ENCODE measurements at regions not wholly inside any gene's neighbourhood (a gene's known extent, or its start where the extent isn't known, plus 50 kb on each side); places are given as distances from the start of the nearest gene placed in this dataset.

- Histone ChIP-seq H3K36me3 (ENCODE audit: control insufficient read depth in 1 of 2, insufficient read depth in 2 of 2, low read length in 2 of 2) (no peaks in the 10 kb centered on the region), H3K79me2 (ENCODE audit: control insufficient read depth, insufficient read depth, low read length, poor library complexity) (no peaks in the 10 kb centered on the region), H3K4me2 (ENCODE audit: low read length) (no peak overlapping the region), H2AK5ac (ENCODE audit: low read length) (no peak overlapping the region), H2BK5ac (ENCODE audit: low read depth, low read length, poor library complexity) (no peak overlapping the region), H3K4ac (ENCODE audit: low read depth, low read length) (no peak overlapping the region), H4K8ac (ENCODE audit: low read depth, low read length) (no peak overlapping the region), H2BK120ac (ENCODE audit: insufficient read depth, low read length, poor library complexity) (no peak overlapping the region), H3K27me3 (ENCODE audit: insufficient read depth, low read length) (no peaks in the 10 kb centered on the region), H3K23ac (ENCODE audit: low read length) (no peak overlapping the region), H3K79me1 (ENCODE audit: low read length) (no peaks in the 10 kb centered on the region), H3K4me1 (ENCODE audit: control insufficient read depth in 1 of 2, insufficient read depth in 2 of 2, low read length in 2 of 2) (peaks cover 3% of the 10 kb centered on the region in 2 experiments), H3K18ac (ENCODE audit: low read length) (no peak overlapping the region), H4K12ac (ENCODE audit: low read depth, low read length) (no peak overlapping the region), H4K91ac (ENCODE audit: low read depth, low read length) (no peak overlapping the region), H3K9me3 (ENCODE audit: insufficient read depth, low read depth, low read length) (no peaks in the 10 kb centered on the region), H2AFZ (ENCODE audit: insufficient read depth, low read length, poor library complexity) (no peak overlapping the region), H3K27ac (ENCODE audit: low read depth, low read length) (no peak overlapping the region), H3K9ac (ENCODE audit: low read length) (no peak overlapping the region), H3K14ac (ENCODE audit: low read length) (no peak overlapping the region), H2BK12ac (ENCODE audit: low read length) (no peak overlapping the region), H3K4me3 (ENCODE audit: low read depth, low read length) (no peak overlapping the region)
- DNase-seq: no peak
- WGBS (ENCODE audit: extremely low coverage, insufficient coverage, insufficient read length): no CpG with 5 or more reads among the region's 6 CpGs
Observed at GRCh38 chr13:58843071-58843470, 1211.5 kb downstream of the PCDH17 start.

DNA sequence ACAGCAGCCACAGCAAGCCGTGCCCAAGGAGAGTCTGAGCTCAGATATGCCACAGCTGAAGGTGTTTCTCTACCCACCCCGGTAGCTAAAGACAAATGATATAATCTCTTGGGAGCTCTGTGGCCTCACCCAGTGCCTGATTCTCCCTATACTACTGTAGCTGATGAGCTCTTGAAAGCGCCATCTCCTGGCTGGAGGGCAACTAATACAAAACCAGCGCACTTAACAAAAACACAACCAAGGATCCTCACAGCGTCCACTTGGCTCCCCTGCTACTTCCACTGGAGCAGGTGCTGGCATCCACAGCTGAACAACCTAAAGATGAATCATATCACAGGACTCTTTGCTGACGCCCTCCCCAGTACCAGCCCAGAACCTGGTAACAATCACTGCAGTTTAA lies 1212.0 kb downstream of the PCDH17 start:
- H2AK5ac ChIP-seq (ENCODE audit: low read length): no peak overlapping the region
- H3K27ac ChIP-seq (ENCODE audit: low read depth, low read length): no peak overlapping the region
- H4K8ac ChIP-seq (ENCODE audit: low read depth, low read length): no peak overlapping the region
- DNase-seq: no peak
- H2AFZ ChIP-seq (ENCODE audit: insufficient read depth, low read length, poor library complexity): no peak overlapping the region
- H3K27me3 ChIP-seq (ENCODE audit: insufficient read depth, low read length): no peaks in the 10 kb centered on the region
- no peak overlapping the region for H3K14ac ChIP-seq (ENCODE audit: low read length)
- H3K18ac ChIP-seq (ENCODE audit: low read length): no peak overlapping the region
- H3K9me3 ChIP-seq (ENCODE audit: insufficient read depth, low read depth, low read length): no peaks in the 10 kb centered on the region
- H3K36me3 ChIP-seq (ENCODE audit: control insufficient read depth in 1 of 2, insufficient read depth in 2 of 2, low read length in 2 of 2): no peaks in the 10 kb centered on the region
- H3K4ac ChIP-seq (ENCODE audit: low read depth, low read length): no peak overlapping the region
- no peak overlapping the region for H2BK5ac ChIP-seq (ENCODE audit: low read depth, low read length, poor library complexity)
- no peak overlapping the region for H3K4me3 ChIP-seq (ENCODE audit: low read depth, low read length)
- H2BK12ac ChIP-seq (ENCODE audit: low read length): no peak overlapping the region
- H2BK120ac ChIP-seq (ENCODE audit: insufficient read depth, low read length, poor library complexity): no peak overlapping the region
- WGBS (ENCODE audit: extremely low coverage, insufficient coverage, insufficient read length): no CpG with 5 or more reads among the region's 6 CpGs
- no peaks in the 10 kb centered on the region for H3K79me1 ChIP-seq (ENCODE audit: low read length)
- peaks cover 3% of the 10 kb centered on the region in 2 experiments for H3K4me1 ChIP-seq (ENCODE audit: control insufficient read depth in 1 of 2, insufficient read depth in 2 of 2, low read length in 2 of 2)
- H4K12ac ChIP-seq (ENCODE audit: low read depth, low read length): no peak overlapping the region
- no peak overlapping the region for H3K9ac ChIP-seq (ENCODE audit: low read length)
- H4K91ac ChIP-seq (ENCODE audit: low read depth, low read length): no peak overlapping the region
- H3K23ac ChIP-seq (ENCODE audit: low read length): no peak overlapping the region
- no peak overlapping the region for H3K4me2 ChIP-seq (ENCODE audit: low read length)
- no peaks in the 10 kb centered on the region for H3K79me2 ChIP-seq (ENCODE audit: control insufficient read depth, insufficient read depth, low read length, poor library complexity)

DNA sequence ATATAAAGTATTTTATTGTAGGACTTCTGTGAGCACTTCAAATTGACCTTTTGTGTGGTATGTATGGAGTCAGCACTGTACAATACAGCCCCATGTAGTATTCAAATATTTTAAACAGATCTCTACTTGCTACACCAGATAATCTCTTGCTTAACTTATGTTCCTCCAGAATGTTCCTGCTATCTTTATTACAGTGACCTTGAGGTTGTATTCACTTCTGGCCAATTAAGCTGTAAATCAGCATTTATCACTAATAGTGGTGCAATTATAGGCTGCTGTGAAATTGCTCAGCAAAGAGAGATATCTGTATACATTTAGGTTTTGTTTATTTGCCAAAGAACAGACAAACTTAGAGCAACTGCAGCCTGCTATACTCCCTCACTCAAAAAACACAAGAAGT lies 1218.6 kb downstream of the PCDH17 start:
- Histone ChIP-seq H3K4ac (ENCODE audit: low read depth, low read length) (no peak overlapping the region), H3K14ac (ENCODE audit: low read length) (no peak overlapping the region), H3K18ac (ENCODE audit: low read length) (no peak overlapping the region), H3K9me3 (ENCODE audit: insufficient read depth, low read depth, low read length) (no peaks in the 10 kb centered on the region), H3K23ac (ENCODE audit: low read length) (no peak overlapping the region), H3K4me3 (ENCODE audit: low read depth, low read length) (no peak overlapping the region), H2BK12ac (ENCODE audit: low read length) (no peak overlapping the region), H2AFZ (ENCODE audit: insufficient read depth, low read length, poor library complexity) (no peak overlapping the region), H3K4me1 (ENCODE audit: control insufficient read depth in 1 of 2, insufficient read depth in 2 of 2, low read length in 2 of 2) (no peaks in the 10 kb centered on the region), H4K91ac (ENCODE audit: low read depth, low read length) (no peak overlapping the region), H2AK5ac (ENCODE audit: low read length) (no peak overlapping the region), H3K4me2 (ENCODE audit: low read length) (no peak overlapping the region), H3K9ac (ENCODE audit: low read length) (no peak overlapping the region), H3K79me2 (ENCODE audit: control insufficient read depth, insufficient read depth, low read length, poor library complexity) (no peaks in the 10 kb centered on the region), H3K79me1 (ENCODE audit: low read length) (no peaks in the 10 kb centered on the region), H2BK5ac (ENCODE audit: low read depth, low read length, poor library complexity) (no peak overlapping the region), H4K8ac (ENCODE audit: low read depth, low read length) (no peak overlapping the region), H4K12ac (ENCODE audit: low read depth, low read length) (no peak overlapping the region), H2BK120ac (ENCODE audit: insufficient read depth, low read length, poor library complexity) (no peak overlapping the region), H3K27me3 (ENCODE audit: insufficient read depth, low read length) (no peaks in the 10 kb centered on the region), H3K27ac (ENCODE audit: low read depth, low read length) (no peak overlapping the region), H3K36me3 (ENCODE audit: control insufficient read depth in 1 of 2, insufficient read depth in 2 of 2, low read length in 2 of 2) (no peaks in the 10 kb centered on the region)
- no peak for DNase-seq

DNA sequence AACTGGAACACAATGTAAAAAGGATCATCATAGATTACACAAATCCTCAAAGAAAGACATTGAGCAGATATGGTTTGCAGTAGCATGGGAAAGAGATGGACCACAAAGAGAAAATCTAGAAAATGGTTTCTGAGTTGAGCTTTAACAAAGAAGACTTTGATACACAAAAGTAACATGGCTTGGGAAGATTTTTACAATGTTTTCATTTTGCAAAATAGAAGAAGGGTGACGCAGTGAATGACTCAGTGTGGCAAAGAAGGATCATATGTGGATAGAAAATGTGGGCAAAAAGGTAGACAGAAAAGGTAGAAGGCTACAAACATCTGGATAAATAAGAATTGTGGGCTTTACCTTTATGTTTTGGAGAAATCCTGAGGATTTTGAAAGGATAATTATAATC lies 1220.5 kb downstream of the PCDH17 start:
- Histone ChIP-seq H3K4me3 (ENCODE audit: low read depth, low read length) (no peak overlapping the region), H3K79me1 (ENCODE audit: low read length) (no peaks in the 10 kb centered on the region), H4K8ac (ENCODE audit: low read depth, low read length) (no peak overlapping the region), H3K23ac (ENCODE audit: low read length) (no peak overlapping the region), H4K91ac (ENCODE audit: low read depth, low read length) (no peak overlapping the region), H3K36me3 (ENCODE audit: control insufficient read depth in 1 of 2, insufficient read depth in 2 of 2, low read length in 2 of 2) (no peaks in the 10 kb centered on the region), H2AFZ (ENCODE audit: insufficient read depth, low read length, poor library complexity) (no peak overlapping the region), H2BK5ac (ENCODE audit: low read depth, low read length, poor library complexity) (no peak overlapping the region), H2BK12ac (ENCODE audit: low read length) (no peak overlapping the region), H3K9ac (ENCODE audit: low read length) (no peak overlapping the region), H3K4ac (ENCODE audit: low read depth, low read length) (no peak overlapping the region), H3K4me2 (ENCODE audit: low read length) (no peak overlapping the region), H3K14ac (ENCODE audit: low read length) (no peak overlapping the region), H3K9me3 (ENCODE audit: insufficient read depth, low read depth, low read length) (no peaks in the 10 kb centered on the region), H2BK120ac (ENCODE audit: insufficient read depth, low read length, poor library complexity) (no peak overlapping the region), H3K27ac (ENCODE audit: low read depth, low read length) (no peak overlapping the region), H3K4me1 (ENCODE audit: control insufficient read depth in 1 of 2, insufficient read depth in 2 of 2, low read length in 2 of 2) (no peaks in the 10 kb centered on the region), H3K18ac (ENCODE audit: low read length) (no peak overlapping the region), H2AK5ac (ENCODE audit: low read length) (no peak overlapping the region), H3K27me3 (ENCODE audit: insufficient read depth, low read length) (no peaks in the 10 kb centered on the region), H3K79me2 (ENCODE audit: control insufficient read depth, insufficient read depth, low read length, poor library complexity) (no peaks in the 10 kb centered on the region), H4K12ac (ENCODE audit: low read depth, low read length) (no peak overlapping the region)
- WGBS (ENCODE audit: extremely low coverage, insufficient coverage, insufficient read length): no CpG with 5 or more reads among the region's 1 CpG
- DNase-seq: no peak

GRCh38 chr13:58855283-58855682 lies 1223.7 kb downstream of the PCDH17 start:
- no peak overlapping the region for H3K4me2 ChIP-seq (ENCODE audit: low read length)
- H3K4me1 ChIP-seq (ENCODE audit: control insufficient read depth in 1 of 2, insufficient read depth in 2 of 2, low read length in 2 of 2): no peaks in the 10 kb centered on the region
- no peaks in the 10 kb centered on the region for H3K79me1 ChIP-seq (ENCODE audit: low read length)
- no peaks in the 10 kb centered on the region for H3K36me3 ChIP-seq (ENCODE audit: control insufficient read depth in 1 of 2, insufficient read depth in 2 of 2, low read length in 2 of 2)
- H3K27me3 ChIP-seq (ENCODE audit: insufficient read depth, low read length): no peaks in the 10 kb centered on the region
- H3K79me2 ChIP-seq (ENCODE audit: control insufficient read depth, insufficient read depth, low read length, poor library complexity): no peaks in the 10 kb centered on the region
- H2BK120ac ChIP-seq (ENCODE audit: insufficient read depth, low read length, poor library complexity): no peak overlapping the region
- H4K8ac ChIP-seq (ENCODE audit: low read depth, low read length): no peak overlapping the region
- H3K23ac ChIP-seq (ENCODE audit: low read length): no peak overlapping the region
- no peak overlapping the region for H3K9ac ChIP-seq (ENCODE audit: low read length)
- H2BK5ac ChIP-seq (ENCODE audit: low read depth, low read length, poor library complexity): no peak overlapping the region
- no peak overlapping the region for H3K4ac ChIP-seq (ENCODE audit: low read depth, low read length)
- H3K9me3 ChIP-seq (ENCODE audit: insufficient read depth, low read depth, low read length): no peaks in the 10 kb centered on the region
- no peak overlapping the region for H3K4me3 ChIP-seq (ENCODE audit: low read depth, low read length)
- H2AFZ ChIP-seq (ENCODE audit: insufficient read depth, low read length, poor library complexity): no peak overlapping the region
- no peak for DNase-seq
- H3K14ac ChIP-seq (ENCODE audit: low read length): no peak overlapping the region
- no peak overlapping the region for H3K18ac ChIP-seq (ENCODE audit: low read length)
- no peak overlapping the region for H2AK5ac ChIP-seq (ENCODE audit: low read length)
- WGBS (ENCODE audit: extremely low coverage, insufficient coverage, insufficient read length): no CpG with 5 or more reads among the region's 1 CpG
- no peak overlapping the region for H4K91ac ChIP-seq (ENCODE audit: low read depth, low read length)
- H3K27ac ChIP-seq (ENCODE audit: low read depth, low read length): no peak overlapping the region
- H4K12ac ChIP-seq (ENCODE audit: low read depth, low read length): no peak overlapping the region
- H2BK12ac ChIP-seq (ENCODE audit: low read length): no peak overlapping the region

Data from trophoblast cell (in vitro differentiated cells and primary cell).